Urinary bladder (tissue), 1 donor: ENCODE measurements at regions not wholly inside any gene's neighbourhood (a gene's known extent, or its start where the extent isn't known, plus 50 kb on each side); places are given as distances from the start of the nearest gene placed in this dataset. TPM values are rescaled to one million over a fixed set of nuclear protein-coding genes. Genes with fewer than 3 reads are reported as not detected.

Source experiments
- small RNA-seq: library from RNA; depleted of rRNA; stranded (forward); fragments of <200 nt; gene quantifications from one replicate; pipeline ENCODE3, GENCODE V24; 2014

Small RNA genes in the stretch of these regions (small RNA-seq; reads per million reads assigned to genes)
- gene RF01848 = not detected
